Endodermal cell (in vitro differentiated cells): ENCODE measurements at regions not wholly inside any gene's neighbourhood (a gene's known extent, or its start where the extent isn't known, plus 50 kb on each side); places are given as distances from the start of the nearest gene placed in this dataset.

Source experiments
- DNase-seq: peaks from one replicate; pipeline ENCODE4 v3.0.0-alpha.2; 2017
- H3K27ac ChIP-seq: 2 replicates; pipeline ENCODE4 v1.5.1; 2013; ENCODE audit warnings: mild to moderate bottlenecking, low read depth, low read length, moderate library complexity
- H3K27me3 ChIP-seq: 2 replicates; pipeline ENCODE4 v1.6.1; 2013; ENCODE audit warnings: mild to moderate bottlenecking, low read length, moderate library complexity; ENCODE audit not compliant: insufficient read depth, control insufficient read depth, poor library complexity, severe bottlenecking
- H3K36me3 ChIP-seq: 2 replicates; pipeline ENCODE4 v1.7.0; 2013; ENCODE audit warnings: mild to moderate bottlenecking, low read length, moderate library complexity; ENCODE audit not compliant: control insufficient read depth, insufficient read depth
- H3K4me1 ChIP-seq: one replicate; pipeline ENCODE4 v1.7.0; 2013; ENCODE audit warnings: low read length; ENCODE audit not compliant: control insufficient read depth, insufficient read depth
- H3K4me3 ChIP-seq: 2 replicates; pipeline ENCODE4 v1.5.1; 2013; ENCODE audit warnings: mild to moderate bottlenecking, low read length, moderate library complexity
- H3K9ac ChIP-seq: 2 replicates; pipeline ENCODE4 v1.6.1; 2013; ENCODE audit warnings: mild to moderate bottlenecking, low read length, moderate library complexity; ENCODE audit not compliant: poor library complexity, severe bottlenecking; ENCODE audit errors: extremely low read depth
- H3K9me3 ChIP-seq: 2 replicates; pipeline ENCODE4 v1.6.1; 2013; ENCODE audit warnings: mild to moderate bottlenecking, low read length, moderate library complexity; ENCODE audit not compliant: control insufficient read depth
- H3K27ac Mint-ChIP-seq: 2 replicates; pipeline ENCODE4 v1.8.0; 2020; ENCODE audit warnings: mixed read lengths
- H3K27me3 Mint-ChIP-seq: 2 replicates; pipeline ENCODE4 v1.8.0; 2021; ENCODE audit warnings: mild to moderate bottlenecking, mixed read lengths; ENCODE audit not compliant: insufficient read depth
- H3K36me3 Mint-ChIP-seq: 2 replicates; pipeline ENCODE4 v1.8.0; 2020; ENCODE audit warnings: low read depth, mixed read lengths
- H3K4me1 Mint-ChIP-seq: 2 replicates; pipeline ENCODE4 v1.8.0; 2020; ENCODE audit warnings: mixed read lengths
- H3K4me3 Mint-ChIP-seq: 2 replicates; pipeline ENCODE4 v1.8.0; 2020; ENCODE audit warnings: mild to moderate bottlenecking, moderate library complexity, mixed read lengths
- H3K9me3 Mint-ChIP-seq: 2 replicates; pipeline ENCODE4 v1.8.0; 2020; ENCODE audit warnings: mild to moderate bottlenecking, mixed read lengths
- WGBS, 2 experiments: methylation state at CpG; one replicate each; pipeline versions ENCODE4 v1.1.5 to v1.1.7; 2013; ENCODE audit warnings: missing lambda C conversion rate in 2 of 2, mixed read lengths in 1 of 2; ENCODE audit not compliant: insufficient coverage in 1 of 2, insufficient read length in 1 of 2; 5-methylcytosine and 5-hydroxymethylcytosine counted together
- TF ChIP-seq, protein P1 (sequence below): fragments of 200-600 bp; sonication (generic); conservative IDR thresholded peaks from 2 replicates; pipeline ENCODE4 v1.5.0; 2021; ENCODE audit warnings: antibody characterized with exemption, mild to moderate bottlenecking

DNA sequence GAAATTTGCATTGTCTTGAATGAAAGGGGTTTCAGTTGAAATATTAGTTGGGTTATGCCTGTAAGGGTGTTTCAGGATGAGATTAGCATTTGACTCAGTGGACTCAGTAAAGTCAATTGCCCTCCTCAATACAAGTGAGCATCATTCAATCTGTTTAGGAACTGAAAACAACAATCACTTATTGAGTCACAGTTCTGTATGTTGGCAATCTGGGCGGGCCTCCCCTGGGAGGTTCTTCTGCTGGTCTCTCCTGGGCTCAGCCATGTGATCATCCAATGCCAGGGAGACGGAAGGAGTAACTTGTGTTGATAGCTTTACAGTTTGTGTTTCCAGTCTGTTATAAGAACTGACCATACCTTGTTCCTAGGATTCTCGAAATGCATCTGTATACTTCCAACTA lies 262.9 kb upstream of the RUNX1 start:
- Histone ChIP-seq H3K36me3 (no peaks in the 10 kb centered on the region), H3K4me1 (peaks cover 13% of the 10 kb centered on the region), H3K4me3 (no peak overlapping the region), H3K9me3 (peaks cover 15% of the 10 kb centered on the region), H3K27me3 (no peaks in the 10 kb centered on the region), H3K9ac (no peak overlapping the region), H3K27ac (no peak overlapping the region)
- Mint-ChIP-seq H3K4me3 (no peak overlapping the region), H3K9me3 (peaks cover 11% of the 10 kb centered on the region), H3K36me3 (no peaks in the 10 kb centered on the region), H3K4me1 (peaks cover 26% of the 10 kb centered on the region), H3K27me3 (no peaks in the 10 kb centered on the region), H3K27ac (no peak overlapping the region)
- WGBS, 2 experiments, result 91 to 100% methylated on average over 1 to 3 of the region's 3 CpGs
- TF ChIP-seq, protein P1, sequence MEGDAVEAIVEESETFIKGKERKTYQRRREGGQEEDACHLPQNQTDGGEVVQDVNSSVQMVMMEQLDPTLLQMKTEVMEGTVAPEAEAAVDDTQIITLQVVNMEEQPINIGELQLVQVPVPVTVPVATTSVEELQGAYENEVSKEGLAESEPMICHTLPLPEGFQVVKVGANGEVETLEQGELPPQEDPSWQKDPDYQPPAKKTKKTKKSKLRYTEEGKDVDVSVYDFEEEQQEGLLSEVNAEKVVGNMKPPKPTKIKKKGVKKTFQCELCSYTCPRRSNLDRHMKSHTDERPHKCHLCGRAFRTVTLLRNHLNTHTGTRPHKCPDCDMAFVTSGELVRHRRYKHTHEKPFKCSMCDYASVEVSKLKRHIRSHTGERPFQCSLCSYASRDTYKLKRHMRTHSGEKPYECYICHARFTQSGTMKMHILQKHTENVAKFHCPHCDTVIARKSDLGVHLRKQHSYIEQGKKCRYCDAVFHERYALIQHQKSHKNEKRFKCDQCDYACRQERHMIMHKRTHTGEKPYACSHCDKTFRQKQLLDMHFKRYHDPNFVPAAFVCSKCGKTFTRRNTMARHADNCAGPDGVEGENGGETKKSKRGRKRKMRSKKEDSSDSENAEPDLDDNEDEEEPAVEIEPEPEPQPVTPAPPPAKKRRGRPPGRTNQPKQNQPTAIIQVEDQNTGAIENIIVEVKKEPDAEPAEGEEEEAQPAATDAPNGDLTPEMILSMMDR, result no peak
- no peak for DNase-seq

DNA sequence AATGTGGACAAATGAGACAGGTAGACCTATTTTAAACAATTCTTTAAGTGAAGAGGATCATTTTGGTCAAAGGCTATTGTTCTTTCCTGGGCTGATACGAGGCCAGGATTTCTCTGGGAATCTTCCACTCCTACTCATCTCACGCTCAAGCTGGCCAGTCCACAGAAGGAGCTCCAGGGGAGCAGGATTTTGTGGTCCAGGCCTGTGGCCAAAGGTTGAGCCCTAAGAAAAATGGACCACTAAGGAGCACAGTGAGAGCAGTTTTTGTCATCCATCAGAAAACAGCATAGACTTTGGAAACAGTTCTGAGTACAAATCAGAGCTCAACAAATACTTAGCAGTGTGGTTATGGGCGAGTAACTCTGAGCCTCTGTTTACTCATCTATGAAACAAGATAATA lies 260.2 kb upstream of the RUNX1 start:
- Histone ChIP-seq H3K9ac (no peak overlapping the region), H3K27ac (no peak overlapping the region), H3K36me3 (no peaks in the 10 kb centered on the region), H3K4me1 (no peaks in the 10 kb centered on the region), H3K27me3 (no peaks in the 10 kb centered on the region), H3K4me3 (no peak overlapping the region), H3K9me3 (peaks cover 15% of the 10 kb centered on the region)
- TF ChIP-seq, protein P1, result no peak
- WGBS, 2 experiments, result 87 to 92% methylated on average over 2 to 3 of the region's 3 CpGs
- Mint-ChIP-seq H3K9me3 (peaks cover 11% of the 10 kb centered on the region), H3K4me3 (no peak overlapping the region), H3K27ac (no peak overlapping the region), H3K4me1 (no peaks in the 10 kb centered on the region), H3K27me3 (no peaks in the 10 kb centered on the region), H3K36me3 (no peaks in the 10 kb centered on the region)
- no peak for DNase-seq

DNA sequence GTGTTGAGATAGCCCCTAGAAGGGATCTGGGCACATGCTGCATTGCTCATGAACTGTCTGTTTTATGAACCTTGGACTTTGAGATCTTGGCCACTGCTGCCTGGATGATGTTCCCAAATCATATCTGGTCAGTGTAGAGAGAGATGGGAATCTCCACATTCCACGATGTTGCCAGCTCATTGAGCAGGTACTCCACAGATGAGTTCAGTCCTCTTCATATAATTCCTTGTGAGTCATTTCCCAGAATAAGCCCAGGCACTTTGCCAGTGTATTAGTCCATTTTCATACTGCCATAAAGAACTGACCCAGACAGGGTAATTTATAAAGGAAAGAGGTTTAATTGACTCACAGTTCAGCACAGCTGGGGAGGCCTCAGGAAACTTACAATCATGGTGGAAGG lies 254.0 kb upstream of the RUNX1 start:
- no peak overlapping the region for H3K4me3 ChIP-seq
- DNase-seq, result no peak
- no peak overlapping the region for H3K9ac ChIP-seq
- H3K27me3 Mint-ChIP-seq, result peaks cover 3% of the 10 kb centered on the region
- TF ChIP-seq, protein P1, result no peak
- no peaks in the 10 kb centered on the region for H3K36me3 Mint-ChIP-seq
- H3K9me3 ChIP-seq, result peaks cover 9% of the 10 kb centered on the region
- no peak overlapping the region for H3K27ac ChIP-seq
- H3K9me3 Mint-ChIP-seq, result peaks cover 5% of the 10 kb centered on the region
- no peaks in the 10 kb centered on the region for H3K36me3 ChIP-seq
- 80 to 95% methylated on average over 1 of the region's 1 CpG for WGBS, 2 experiments
- H3K4me3 Mint-ChIP-seq, result no peak overlapping the region
- H3K4me1 ChIP-seq, result no peaks in the 10 kb centered on the region
- no peak overlapping the region for H3K27ac Mint-ChIP-seq
- peaks cover 3% of the 10 kb centered on the region for H3K4me1 Mint-ChIP-seq
- H3K27me3 ChIP-seq, result no peaks in the 10 kb centered on the region
